Activated naive CD4-positive, alpha-beta T cell (primary cell): ENCODE measurements at regions not wholly inside any gene's neighbourhood (a gene's known extent, or its start where the extent isn't known, plus 50 kb on each side); places are given as distances from the start of the nearest gene placed in this dataset.

Experiments used
- DNase-seq, 4 experiments: peaks; one replicate each; lab custom pipeline; 2025; lab: John Stamatoyannopoulos, UW

DNA sequence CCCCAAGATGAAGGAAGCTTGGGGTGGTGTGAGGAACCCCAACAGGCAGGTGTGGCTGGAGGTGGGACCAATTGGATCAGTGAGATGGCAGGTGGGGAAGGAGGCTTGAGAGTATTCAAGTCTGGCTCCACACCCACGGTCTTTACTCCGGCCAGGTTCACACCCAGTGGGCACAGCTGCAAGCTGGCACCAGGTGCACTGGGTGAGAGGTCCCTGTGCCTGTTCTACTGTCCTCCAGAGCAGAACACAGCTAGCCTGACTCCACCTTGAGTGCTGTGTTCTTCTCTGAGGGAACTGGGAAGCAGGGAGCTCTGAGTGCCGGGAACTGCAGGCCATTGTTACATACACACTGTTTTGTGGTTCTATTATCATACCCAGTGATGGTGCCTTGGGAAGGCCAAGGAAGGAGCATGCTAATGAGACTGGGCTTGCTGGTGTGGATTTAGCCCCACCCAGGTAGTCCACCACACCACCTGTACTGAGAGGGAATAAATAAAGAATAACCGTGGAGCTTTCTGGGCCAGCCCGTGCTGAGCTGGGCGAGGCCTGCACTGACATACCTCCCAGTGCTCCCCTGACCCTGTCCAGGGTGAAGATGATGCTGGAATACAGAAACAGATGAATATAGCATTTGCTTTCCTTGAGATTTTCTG, 93.4 kb downstream of the ABHD5 start:
- no peak for DNase-seq

DNA sequence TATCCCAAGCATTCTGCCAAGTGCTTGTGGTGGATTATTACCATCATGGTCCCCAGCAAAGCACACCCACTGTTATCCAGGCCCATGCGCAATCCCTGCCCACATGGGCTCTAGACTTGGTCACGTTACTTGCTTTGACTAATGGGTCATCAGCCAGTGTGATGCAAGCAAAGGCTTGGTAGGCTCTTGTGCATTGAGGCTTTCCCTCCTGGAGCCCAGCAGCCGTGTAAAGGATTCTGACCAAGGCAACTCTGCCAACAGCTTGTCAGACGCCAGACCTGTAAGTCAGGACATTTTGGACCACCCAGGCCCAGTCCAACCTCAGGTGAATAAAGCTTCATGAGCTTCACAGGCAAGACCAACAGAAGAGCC, 93.9 kb downstream of the ABHD5 start:
- DNase-seq: no peak

DNA sequence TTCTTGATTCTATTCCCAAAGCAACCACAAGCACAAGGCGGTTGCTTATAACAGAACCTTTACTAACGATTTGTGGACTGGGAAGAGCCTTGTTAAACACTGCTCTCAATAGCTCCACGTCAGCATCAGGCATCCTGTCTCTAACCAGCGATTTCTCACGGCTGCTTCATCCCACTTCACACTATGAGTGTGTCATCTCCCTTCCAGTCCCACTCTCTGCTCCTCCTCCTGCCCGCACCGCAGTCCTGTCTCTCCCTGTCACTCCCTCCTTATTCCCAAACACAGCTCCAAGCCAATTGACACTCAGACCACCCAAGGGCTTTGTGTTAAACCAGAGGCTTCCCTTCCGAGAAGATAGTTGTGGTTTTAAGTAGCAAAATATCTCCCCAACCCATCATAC, 94.8 kb downstream of the ABHD5 start:
- no peak for DNase-seq

DNA sequence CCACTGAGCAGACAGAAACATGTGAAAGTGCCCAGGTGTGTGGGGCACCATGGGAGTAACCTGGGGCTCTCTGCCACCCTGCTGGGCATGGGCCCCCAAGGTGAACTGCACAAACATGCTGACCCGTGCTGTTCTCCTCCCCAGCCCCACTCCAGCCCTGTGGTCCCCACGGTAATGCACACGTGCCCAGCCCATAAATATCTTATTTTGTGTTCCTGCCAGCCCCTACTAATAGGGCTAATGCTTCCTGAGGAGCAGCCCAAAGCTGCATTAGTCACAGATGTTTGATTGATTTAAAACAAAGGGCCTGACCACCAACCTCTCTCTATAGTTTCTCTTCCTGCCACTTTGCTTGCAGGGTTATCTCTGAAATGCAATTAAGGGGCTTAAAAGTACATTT, 95.4 kb downstream of the ABHD5 start:
- DNase-seq: no peak

DNA sequence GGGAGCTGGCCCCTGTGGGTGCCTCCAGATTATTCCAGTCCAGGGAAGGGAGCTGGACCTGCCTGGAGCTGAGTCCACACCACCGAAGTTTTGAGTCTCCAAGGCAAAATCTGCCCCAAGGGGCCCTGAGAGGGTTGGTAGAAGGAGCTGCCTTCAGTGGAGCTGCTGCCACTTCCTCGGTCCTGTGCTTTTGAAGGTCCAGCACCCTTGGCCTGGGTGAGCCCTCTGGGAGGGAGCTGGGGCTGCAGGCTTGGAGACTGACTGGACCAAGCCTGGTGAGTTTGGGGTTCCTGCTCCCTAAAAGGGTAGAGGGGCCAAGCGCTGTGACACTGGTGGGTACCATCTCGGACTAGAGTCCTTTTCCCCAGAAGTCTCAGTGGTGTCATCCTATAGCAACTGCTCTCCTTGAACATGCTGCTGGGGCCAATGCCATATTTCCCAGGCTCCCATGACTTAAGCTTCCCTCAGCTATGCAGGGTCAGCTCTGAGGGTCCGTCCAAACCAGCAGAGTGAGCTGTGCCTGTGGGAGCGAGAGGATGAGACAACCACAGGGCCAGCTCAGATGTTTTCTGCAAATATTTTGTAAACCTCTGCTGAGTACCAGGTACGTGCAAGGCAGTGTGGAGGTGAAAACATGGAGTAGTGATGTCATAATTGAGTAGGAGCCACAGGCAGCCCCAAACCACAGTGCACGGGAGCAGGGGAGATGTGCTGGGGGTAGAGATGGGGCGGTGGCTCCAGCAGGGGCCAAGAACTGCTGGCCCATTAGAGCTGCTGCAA, 96.0 kb downstream of the ABHD5 start:
- DNase-seq: no peak

- no peak for DNase-seq
These were observed 96.6 kb downstream of the ABHD5 start for GRCh38 chr3:43787330-43787729.

DNA sequence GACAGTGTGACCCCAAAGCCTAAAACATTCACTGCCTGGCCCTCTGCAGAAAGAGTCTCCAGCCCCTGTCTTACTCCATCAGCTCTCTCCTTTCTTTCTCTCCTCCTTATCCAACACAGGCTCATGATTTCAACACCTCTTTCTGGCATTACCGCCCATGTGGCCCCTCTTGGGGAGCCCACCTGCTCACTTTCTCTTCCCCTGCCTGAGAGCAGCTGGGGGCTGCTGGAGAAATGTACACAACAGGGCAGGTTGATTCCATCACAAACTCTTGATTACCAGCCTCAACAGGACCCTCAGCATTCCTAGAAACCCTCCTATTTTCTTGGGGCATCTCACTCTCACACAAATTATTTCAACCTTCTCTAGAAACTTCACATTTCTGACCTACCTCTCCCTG, 98.3 kb downstream of the ABHD5 start:
- DNase-seq: no peak

DNA sequence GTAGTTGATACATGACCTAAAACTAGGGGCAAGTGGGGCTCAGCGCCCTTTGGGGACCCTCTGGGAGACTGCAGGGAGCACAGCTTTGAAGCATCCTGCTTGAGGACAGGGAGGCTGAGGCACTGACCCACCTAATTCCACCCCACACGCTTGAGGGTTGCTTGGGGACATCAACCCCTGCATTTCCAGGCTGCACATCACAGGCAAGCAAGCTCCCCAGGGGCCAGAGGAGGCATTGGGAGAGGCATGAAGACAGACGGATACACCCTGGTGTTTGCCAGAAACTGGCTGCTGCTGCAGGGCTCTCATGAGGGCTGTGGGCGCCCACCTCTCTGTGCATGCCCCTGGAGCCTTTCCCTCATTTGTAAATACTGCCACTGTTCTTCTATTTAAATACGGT, 99.3 kb downstream of the ABHD5 start:
- no peak for DNase-seq

- no peak for DNase-seq
These were observed 99.7 kb downstream of the ABHD5 start for GRCh38 chr3:43790476-43790875.

DNA sequence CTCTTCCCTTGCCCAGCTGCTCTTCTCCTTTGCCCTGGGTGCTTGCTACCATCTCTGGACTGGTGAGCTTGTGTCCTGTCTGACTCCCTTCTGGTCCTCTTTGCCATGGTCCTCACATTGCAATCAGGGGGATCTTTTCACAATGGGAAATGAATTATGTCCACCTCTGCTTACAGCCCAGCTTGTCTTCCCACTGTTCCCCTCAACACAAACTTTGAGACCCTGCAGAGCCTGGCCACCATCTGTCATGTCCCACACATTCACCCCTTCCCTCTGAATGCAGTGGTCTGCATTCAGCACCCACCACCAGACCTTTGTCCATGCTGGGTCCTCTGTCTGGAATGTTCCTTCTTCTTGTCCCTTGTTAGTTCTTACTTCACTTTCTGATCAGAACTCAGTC, 100.5 kb downstream of the ABHD5 start:
- no peak for DNase-seq

GRCh38 chr3:43792904-43793303, 102.2 kb downstream of the ABHD5 start:
- DNase-seq: no peak

DNA sequence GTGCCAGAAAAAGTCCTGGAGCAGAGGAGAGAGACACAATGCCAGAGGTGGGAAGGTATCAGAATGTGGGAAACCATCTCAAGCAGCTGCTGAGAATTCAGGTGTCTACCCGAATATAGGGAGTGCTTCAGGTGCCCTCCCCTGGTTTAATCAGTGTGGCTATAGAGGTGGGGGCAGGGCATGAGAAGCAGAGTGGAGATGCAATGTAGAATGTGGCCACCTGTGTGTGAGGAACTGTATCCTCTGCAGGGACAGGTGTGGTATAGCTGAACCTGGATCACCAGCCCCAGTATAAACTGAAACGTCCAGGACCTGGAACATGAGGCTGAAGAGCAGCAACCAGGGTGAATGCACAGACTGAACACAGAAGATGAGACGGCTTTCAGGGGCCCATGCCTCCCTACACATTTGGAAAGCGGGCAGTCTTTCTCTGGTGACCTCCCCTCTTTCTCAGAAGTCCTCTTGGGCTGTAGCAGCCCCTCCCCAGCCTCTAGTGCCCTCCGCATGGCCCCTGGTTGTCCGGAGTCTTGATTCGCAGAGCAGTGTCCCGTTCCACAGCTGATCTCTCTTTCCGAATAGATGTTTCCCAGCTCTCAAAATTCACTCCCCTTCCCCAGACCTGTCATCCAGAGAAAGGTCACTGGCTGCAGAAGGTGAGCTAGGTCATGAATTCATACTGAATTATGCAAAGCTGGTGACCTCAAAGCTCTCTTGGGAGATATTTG, 103.1 kb downstream of the ABHD5 start:
- no peak for DNase-seq

GRCh38 chr3:43794776-43795175, 104.0 kb downstream of the ABHD5 start:
- no peak for DNase-seq

DNA sequence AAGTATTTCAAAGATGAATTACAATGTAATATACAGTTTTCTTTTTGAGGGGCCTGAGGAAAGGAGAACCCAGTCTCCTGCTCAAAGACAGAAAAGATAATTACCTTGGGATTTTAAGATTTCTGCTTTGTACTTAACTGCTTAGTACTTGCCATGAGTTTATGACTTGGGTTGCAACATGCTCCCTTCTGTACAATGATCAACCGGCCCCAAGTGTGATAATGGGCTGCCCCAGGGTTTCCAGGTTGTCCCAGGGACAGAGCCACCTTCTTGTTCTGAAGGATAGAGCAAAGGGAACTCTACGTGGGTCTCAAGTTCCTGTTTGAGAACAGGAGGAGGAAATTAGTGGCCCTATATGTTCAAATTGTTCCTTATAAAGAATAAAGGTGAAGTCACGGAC, 104.8 kb downstream of the ABHD5 start:
- no peak for DNase-seq

GRCh38 chr3:43796041-43796596, 105.4 kb downstream of the ABHD5 start:
- DNase-seq: no peak

DNA sequence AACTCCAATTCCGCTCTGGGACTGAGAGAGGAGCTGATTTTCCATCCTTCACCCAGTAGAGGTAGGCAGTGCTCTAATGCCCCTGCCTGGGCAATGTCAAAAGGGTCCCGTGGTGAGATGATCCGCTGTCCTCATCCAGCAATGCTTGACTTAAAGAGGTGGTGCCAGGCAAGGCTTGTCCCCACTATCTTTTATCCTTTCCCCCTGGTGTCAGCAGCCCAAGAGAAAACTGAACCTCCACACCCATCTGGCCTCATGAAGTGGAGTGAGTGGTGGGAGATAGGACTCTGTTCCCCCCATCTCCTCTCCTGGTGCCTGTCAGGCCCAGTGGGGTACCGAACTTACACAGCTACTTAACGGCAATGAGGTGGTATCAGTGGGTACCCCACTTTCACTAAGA, 107.1 kb downstream of the ABHD5 start:
- DNase-seq: no peak

- no peak for DNase-seq
These were observed 120.1 kb downstream of the ABHD5 start for GRCh38 chr3:43810797-43811196.

- DNase-seq: no peak
These were observed 123.7 kb downstream of the ABHD5 start for GRCh38 chr3:43814461-43814860.

DNA sequence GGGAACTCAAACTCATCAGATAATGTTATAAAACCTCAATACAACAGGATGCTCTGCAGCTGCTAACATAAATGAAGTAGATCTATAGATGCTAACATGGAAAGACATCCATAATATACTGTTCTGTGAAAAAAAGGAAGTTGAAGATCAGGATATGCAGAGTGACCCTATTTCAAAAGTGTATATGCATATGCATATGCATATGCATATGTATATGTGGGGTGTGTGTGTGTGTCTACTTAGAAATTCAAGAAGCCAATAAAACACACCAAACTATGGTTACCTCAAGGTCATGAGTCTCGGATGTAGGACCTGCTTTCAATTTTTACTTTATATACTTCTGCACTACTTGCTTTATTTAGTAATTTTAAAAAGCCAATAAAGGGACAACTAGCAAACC, 125.6 kb downstream of the ABHD5 start:
- DNase-seq: no peak

GRCh38 chr3:43817064-43817463, 126.3 kb downstream of the ABHD5 start:
- no peak for DNase-seq

GRCh38 chr3:43817825-43818224, 127.1 kb downstream of the ABHD5 start:
- no peak for DNase-seq

DNA sequence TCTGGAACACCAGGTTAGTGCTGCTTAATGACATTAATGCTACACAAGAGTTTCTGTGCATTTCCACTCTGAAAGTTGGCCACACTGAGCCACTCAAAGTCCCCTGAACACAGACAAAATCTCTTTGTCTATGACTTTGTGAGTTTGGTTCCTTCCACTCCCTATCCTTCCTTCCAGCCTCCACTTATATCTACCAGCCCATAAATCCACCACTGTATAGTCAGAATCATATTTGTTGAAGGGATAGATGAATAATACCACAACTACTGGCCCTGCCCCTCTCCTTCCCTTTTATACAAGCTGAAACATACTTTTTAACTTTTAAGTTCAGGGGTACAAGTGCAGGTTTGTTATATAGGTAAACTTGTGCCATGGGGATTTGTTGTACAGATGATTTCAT, 127.5 kb downstream of the ABHD5 start:
- no peak for DNase-seq
